ENCODE measurements at regions not wholly inside any gene's neighbourhood (a gene's known extent, or its start where the extent isn't known, plus 50 kb on each side); places are given as distances from the start of the nearest gene placed in this dataset.

DNA sequence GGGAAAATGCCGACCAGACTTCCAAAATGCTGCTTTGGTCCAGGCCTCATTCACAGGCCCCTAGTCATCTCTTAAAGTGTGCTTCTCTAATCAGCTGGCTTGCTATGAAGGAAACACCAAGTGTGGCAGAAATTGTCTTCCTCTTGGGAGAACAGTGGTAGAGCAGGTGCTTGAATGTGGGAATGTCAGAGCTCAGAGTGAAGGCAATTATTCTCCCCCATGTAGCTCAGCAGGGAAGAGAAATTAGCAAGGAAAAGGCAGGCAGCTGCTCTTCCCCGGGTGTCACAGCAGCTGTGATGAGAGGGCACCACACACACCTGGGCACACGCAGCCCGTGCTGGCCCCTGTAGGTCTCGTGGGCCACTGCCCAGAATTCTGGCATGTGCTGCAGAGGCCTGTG lies 358.5 kb downstream of the WDR72 start:
- WGBS, 2 donors = 80 to 85% methylated on average over 5 of the region's 5 CpGs
- Histone ChIP-seq H3K9ac (ENCODE audit: insufficient read depth in 1 of 2, low read length in 2 of 2) (no peak overlapping the region), H3K4me3 (no peak overlapping the region), H3K36me3 (ENCODE audit: control insufficient read depth in 4 of 4, insufficient read depth in 4 of 4, low read length in 4 of 4) (no peaks in the 10 kb centered on the region), H3K27me3 (ENCODE audit: control insufficient read depth in 3 of 3, insufficient read depth in 3 of 3, low read length in 2 of 3) (no peaks in the 10 kb centered on the region), H3K9me3 (ENCODE audit: control insufficient read depth in 4 of 4, insufficient read depth in 3 of 4, low read length in 3 of 4) (peaks cover 0 to 3% (median 0%) of the 10 kb centered on the region in 4 donors), H3K27ac (ENCODE audit: low read depth in 1 of 2, low read length in 1 of 2) (no peak overlapping the region), H3K4me1 (ENCODE audit: control insufficient read depth in 5 of 5, insufficient read depth in 5 of 5, low read length in 5 of 5) (no peaks in the 10 kb centered on the region)
- DNase-seq = no peak
- no peak for ATAC-seq (ENCODE audit: insufficient read depth, low FRiP score)
- TF ChIP-seq CTCF (IDR thresholded peaks at IDR 0.05; ENCODE audit: control extremely low read depth, extremely low read depth) = no peak

DNA sequence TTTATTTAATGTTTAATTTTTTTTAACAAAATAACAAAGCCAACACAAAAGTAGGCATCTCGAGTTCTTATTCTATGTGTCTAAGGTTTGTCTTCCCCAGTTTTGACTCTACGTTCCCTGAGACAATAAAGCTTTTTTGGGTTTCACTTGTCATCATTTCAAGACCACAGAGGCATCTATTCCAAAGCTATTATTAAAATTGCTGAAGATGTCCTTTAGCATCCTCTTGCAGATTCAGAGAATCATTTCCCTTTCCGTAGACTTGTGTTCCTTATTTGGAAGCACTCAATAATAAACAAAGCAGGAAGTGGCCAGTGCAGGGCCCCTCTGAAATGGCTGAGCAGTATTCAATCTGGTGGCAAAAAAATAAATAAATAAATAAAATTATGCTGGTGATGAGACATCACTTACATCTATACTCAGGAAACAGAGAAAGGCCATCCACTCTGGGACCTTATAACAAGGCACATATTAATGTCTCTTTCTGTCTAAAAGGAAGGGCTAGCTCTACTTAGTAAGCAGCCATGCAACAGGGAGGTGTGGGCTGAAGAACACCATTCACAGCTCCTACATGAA lies 362.3 kb downstream of the WDR72 start:
- Histone ChIP-seq H3K36me3 (ENCODE audit: control insufficient read depth in 4 of 4, insufficient read depth in 4 of 4, low read length in 4 of 4) (no peaks in the 10 kb centered on the region), H3K4me1 (ENCODE audit: control insufficient read depth in 5 of 5, insufficient read depth in 5 of 5, low read length in 5 of 5) (no peaks in the 10 kb centered on the region), H3K4me3 (no peak overlapping the region), H3K9me3 (ENCODE audit: control insufficient read depth in 4 of 4, insufficient read depth in 3 of 4, low read length in 3 of 4) (no peaks in the 10 kb centered on the region), H3K9ac (ENCODE audit: insufficient read depth in 1 of 2, low read length in 2 of 2) (no peak overlapping the region), H3K27me3 (ENCODE audit: control insufficient read depth in 3 of 3, insufficient read depth in 3 of 3, low read length in 2 of 3) (no peaks in the 10 kb centered on the region), H3K27ac (ENCODE audit: low read depth in 1 of 2, low read length in 1 of 2) (no peak overlapping the region)
- no peak for TF ChIP-seq CTCF (IDR thresholded peaks at IDR 0.05; ENCODE audit: control extremely low read depth, extremely low read depth)
- 71 to 76% methylated on average over 3 of the region's 3 CpGs for WGBS, 2 donors
- DNase-seq = no peak
- no peak for ATAC-seq (ENCODE audit: insufficient read depth, low FRiP score)

GRCh38 chr15:53395871-53396270 lies 363.6 kb downstream of the WDR72 start:
- 80 to 89% methylated on average over 2 of the region's 2 CpGs for WGBS, 2 donors
- TF ChIP-seq CTCF (IDR thresholded peaks at IDR 0.05; ENCODE audit: control extremely low read depth, extremely low read depth) = no peak
- Histone ChIP-seq H3K4me1 (ENCODE audit: control insufficient read depth in 5 of 5, insufficient read depth in 5 of 5, low read length in 5 of 5) (no peaks in the 10 kb centered on the region), H3K27ac (ENCODE audit: low read depth in 1 of 2, low read length in 1 of 2) (no peak overlapping the region), H3K4me3 (no peak overlapping the region), H3K9ac (ENCODE audit: insufficient read depth in 1 of 2, low read length in 2 of 2) (no peak overlapping the region), H3K9me3 (ENCODE audit: control insufficient read depth in 4 of 4, insufficient read depth in 3 of 4, low read length in 3 of 4) (no peaks in the 10 kb centered on the region), H3K27me3 (ENCODE audit: control insufficient read depth in 3 of 3, insufficient read depth in 3 of 3, low read length in 2 of 3) (no peaks in the 10 kb centered on the region), H3K36me3 (ENCODE audit: control insufficient read depth in 4 of 4, insufficient read depth in 4 of 4, low read length in 4 of 4) (no peaks in the 10 kb centered on the region)
- DNase-seq = no peak
- ATAC-seq (ENCODE audit: insufficient read depth, low FRiP score) = no peak

DNA sequence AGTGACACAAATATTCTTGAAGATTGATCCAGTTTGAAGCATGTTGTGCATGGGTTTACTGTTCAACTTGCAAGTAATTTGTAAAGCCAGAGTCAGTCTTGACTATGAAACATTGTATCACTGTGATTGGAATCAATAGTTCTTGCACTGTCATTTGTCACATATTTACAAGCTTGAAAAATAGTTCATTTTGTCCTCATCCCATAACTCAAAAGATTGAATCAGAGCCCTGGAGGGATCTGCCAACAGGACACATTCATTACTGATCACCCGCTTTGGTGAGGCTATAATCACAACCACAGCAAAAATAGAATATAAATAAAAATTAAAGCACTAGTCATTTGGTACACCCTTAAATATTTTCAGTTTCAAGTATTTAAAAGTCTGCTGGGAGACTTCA lies 368.9 kb downstream of the WDR72 start:
- H3K4me3 ChIP-seq = no peak overlapping the region
- WGBS, 2 donors = 90 to 100% methylated on average over 1 of the region's 1 CpG
- no peak overlapping the region for H3K9ac ChIP-seq (ENCODE audit: insufficient read depth in 1 of 2, low read length in 2 of 2)
- ATAC-seq (ENCODE audit: insufficient read depth, low FRiP score) (no peak), DNase-seq (no peak)
- H3K27ac ChIP-seq (ENCODE audit: low read depth in 1 of 2, low read length in 1 of 2) = no peak overlapping the region
- TF ChIP-seq CTCF (IDR thresholded peaks at IDR 0.05; ENCODE audit: control extremely low read depth, extremely low read depth) = no peak
- H3K4me1 ChIP-seq (ENCODE audit: control insufficient read depth in 5 of 5, insufficient read depth in 5 of 5, low read length in 5 of 5) = no peaks in the 10 kb centered on the region
- no peaks in the 10 kb centered on the region for H3K36me3 ChIP-seq (ENCODE audit: control insufficient read depth in 4 of 4, insufficient read depth in 4 of 4, low read length in 4 of 4)
- H3K27me3 ChIP-seq (ENCODE audit: control insufficient read depth in 3 of 3, insufficient read depth in 3 of 3, low read length in 2 of 3) = no peaks in the 10 kb centered on the region
- H3K9me3 ChIP-seq (ENCODE audit: control insufficient read depth in 4 of 4, insufficient read depth in 3 of 4, low read length in 3 of 4) = no peaks in the 10 kb centered on the region

Data from lung (tissue), 11 donors.